ENCODE measurements at regions not wholly inside any gene's neighbourhood (a gene's known extent, or its start where the extent isn't known, plus 50 kb on each side); places are given as distances from the start of the nearest gene placed in this dataset.

DNA sequence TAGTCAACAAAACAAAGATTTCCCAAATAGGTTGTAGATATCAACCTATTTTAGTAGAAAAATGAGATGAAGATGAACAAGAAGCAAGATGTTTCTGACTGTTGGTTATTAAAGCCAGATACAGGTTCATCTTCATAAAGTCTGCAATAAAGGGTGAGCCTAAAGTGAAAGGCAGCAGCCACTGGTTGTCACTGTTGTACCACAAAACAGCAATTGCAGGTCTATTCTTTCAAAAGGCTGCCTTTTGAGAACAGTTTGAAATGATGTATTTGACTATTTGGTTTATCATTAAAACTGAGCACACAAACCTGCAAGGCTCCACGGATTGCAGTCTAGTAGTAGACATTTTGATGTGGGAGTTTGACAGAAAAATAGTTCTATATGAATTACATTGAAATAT, 543.4 kb downstream of the GBE1 start:
- intact Hi-C loops (cut with DNase I) = no loop called here
- TF ChIP-seq, protein P1, sequence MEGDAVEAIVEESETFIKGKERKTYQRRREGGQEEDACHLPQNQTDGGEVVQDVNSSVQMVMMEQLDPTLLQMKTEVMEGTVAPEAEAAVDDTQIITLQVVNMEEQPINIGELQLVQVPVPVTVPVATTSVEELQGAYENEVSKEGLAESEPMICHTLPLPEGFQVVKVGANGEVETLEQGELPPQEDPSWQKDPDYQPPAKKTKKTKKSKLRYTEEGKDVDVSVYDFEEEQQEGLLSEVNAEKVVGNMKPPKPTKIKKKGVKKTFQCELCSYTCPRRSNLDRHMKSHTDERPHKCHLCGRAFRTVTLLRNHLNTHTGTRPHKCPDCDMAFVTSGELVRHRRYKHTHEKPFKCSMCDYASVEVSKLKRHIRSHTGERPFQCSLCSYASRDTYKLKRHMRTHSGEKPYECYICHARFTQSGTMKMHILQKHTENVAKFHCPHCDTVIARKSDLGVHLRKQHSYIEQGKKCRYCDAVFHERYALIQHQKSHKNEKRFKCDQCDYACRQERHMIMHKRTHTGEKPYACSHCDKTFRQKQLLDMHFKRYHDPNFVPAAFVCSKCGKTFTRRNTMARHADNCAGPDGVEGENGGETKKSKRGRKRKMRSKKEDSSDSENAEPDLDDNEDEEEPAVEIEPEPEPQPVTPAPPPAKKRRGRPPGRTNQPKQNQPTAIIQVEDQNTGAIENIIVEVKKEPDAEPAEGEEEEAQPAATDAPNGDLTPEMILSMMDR (IDR thresholded peaks at IDR 0.05) = peak in 1 of 7 experiments; percentile 10
- no peak for TF ChIP-seq POLR2A (IDR thresholded peaks at IDR 0.05)
- DNase-seq (no peak), ATAC-seq (no peak)
- Histone ChIP-seq H3K9me3 (no peaks in the 10 kb centered on the region), H3K4me3 (no peak overlapping the region), H3K36me3 (replicated peaks in 1 of 2; ENCODE audit: insufficient read depth in 1 of 2, low read depth in 2 of 2) (no peaks in the 10 kb centered on the region), H3K4me1 (no peaks in the 10 kb centered on the region), H3K27ac (no peak overlapping the region), H3K27me3 (no peaks in the 10 kb centered on the region)
- 0 to 8% methylated on average over 1 of the region's 1 CpG for WGBS, 2 donors

DNA sequence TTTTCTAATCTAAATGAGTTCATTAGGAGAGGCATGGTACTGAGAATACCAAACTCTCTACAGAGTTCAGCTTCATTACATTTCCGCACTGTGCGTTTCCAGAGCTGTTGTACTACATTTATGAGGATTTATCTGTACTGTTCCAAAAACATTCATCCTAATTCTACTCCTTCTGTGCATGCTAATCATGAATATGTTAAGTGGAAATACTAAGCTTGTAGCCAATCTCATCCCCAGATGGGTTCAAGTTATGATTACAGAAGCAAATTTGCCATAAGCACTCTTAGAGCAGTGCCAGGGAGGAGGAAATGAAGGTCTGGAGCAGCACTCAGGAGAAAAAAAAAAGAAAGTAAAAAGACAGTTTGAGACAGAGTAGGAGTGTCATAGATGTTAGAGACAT, 544.3 kb downstream of the GBE1 start:
- Histone ChIP-seq H3K4me3 (no peak overlapping the region), H3K27me3 (no peaks in the 10 kb centered on the region), H3K4me1 (no peaks in the 10 kb centered on the region), H3K36me3 (replicated peaks in 1 of 2; ENCODE audit: insufficient read depth in 1 of 2, low read depth in 2 of 2) (no peaks in the 10 kb centered on the region), H3K27ac (no peak overlapping the region), H3K9me3 (no peaks in the 10 kb centered on the region)
- TF ChIP-seq, protein P1 (IDR thresholded peaks at IDR 0.05) = no peak
- no peak for TF ChIP-seq POLR2A (IDR thresholded peaks at IDR 0.05)
- DNase-seq (no peak), ATAC-seq (no peak)
- intact Hi-C loops (cut with DNase I) = no loop called here
- WGBS, 2 donors = 79 to 95% methylated on average over 2 of the region's 2 CpGs

DNA sequence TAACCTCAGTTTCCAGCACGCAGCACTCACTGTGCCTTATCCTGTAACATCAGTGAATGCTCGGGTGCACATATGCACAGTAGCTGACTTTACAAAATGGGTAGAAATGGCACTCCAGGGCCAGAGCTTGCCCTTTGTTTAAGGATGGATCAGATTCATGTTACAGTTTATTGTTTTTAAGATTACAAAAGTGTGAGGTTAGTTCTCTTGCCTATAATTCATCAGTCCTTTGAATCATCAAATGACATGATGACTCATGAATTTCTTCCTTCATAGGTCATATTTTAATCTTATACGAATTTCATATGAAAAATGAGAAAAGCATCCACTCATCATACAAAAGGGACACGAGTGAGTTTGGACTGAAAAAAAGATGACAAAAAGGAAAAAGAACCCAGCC, 545.3 kb downstream of the GBE1 start:
- ATAC-seq (no peak), DNase-seq (no peak)
- no peak overlapping the region for H3K4me3 ChIP-seq
- H3K36me3 ChIP-seq (replicated peaks in 1 of 2; ENCODE audit: insufficient read depth in 1 of 2, low read depth in 2 of 2) = no peaks in the 10 kb centered on the region
- no peak overlapping the region for H3K27ac ChIP-seq
- H3K9me3 ChIP-seq = no peaks in the 10 kb centered on the region
- no peaks in the 10 kb centered on the region for H3K27me3 ChIP-seq
- WGBS, 2 donors = 33 to 37% methylated on average over 4 of the region's 4 CpGs
- no peaks in the 10 kb centered on the region for H3K4me1 ChIP-seq
- TF ChIP-seq, protein P1 (IDR thresholded peaks at IDR 0.05) = no peak
- no peak for TF ChIP-seq POLR2A (IDR thresholded peaks at IDR 0.05)
- intact Hi-C loops (cut with DNase I) = no loop called here

DNA sequence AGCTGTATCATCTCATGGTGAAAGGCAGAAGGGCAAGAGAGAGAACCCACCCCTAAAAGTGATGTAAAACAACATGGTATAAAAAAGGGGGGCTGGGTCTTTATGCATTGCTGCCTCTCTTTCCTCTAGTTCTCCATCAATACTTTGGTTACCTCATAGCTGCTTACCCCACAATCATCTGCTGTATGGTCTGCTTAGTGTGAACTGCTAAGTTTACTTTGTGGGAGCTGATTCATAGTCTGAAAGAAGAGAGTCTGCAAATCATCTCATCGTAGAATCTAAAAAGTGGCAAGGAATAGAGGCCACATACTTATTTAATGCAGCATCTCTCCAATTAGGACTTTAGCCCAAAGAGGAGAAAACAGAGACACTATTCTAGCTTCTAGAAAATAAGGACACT, 546.8 kb downstream of the GBE1 start:
- intact Hi-C loops (cut with DNase I) = no loop called here
- WGBS, 2 donors = 58 to 65% methylated on average over 1 of the region's 1 CpG
- no peaks in the 10 kb centered on the region for H3K9me3 ChIP-seq
- no peak for DNase-seq
- no peak overlapping the region for H3K27ac ChIP-seq
- TF ChIP-seq, protein P1 (IDR thresholded peaks at IDR 0.05) = no peak
- TF ChIP-seq POLR2A (IDR thresholded peaks at IDR 0.05) = no peak
- H3K4me1 ChIP-seq = no peaks in the 10 kb centered on the region
- no peaks in the 10 kb centered on the region for H3K36me3 ChIP-seq (replicated peaks in 1 of 2; ENCODE audit: insufficient read depth in 1 of 2, low read depth in 2 of 2)
- no peaks in the 10 kb centered on the region for H3K27me3 ChIP-seq
- no peak for ATAC-seq
- H3K4me3 ChIP-seq = no peak overlapping the region

DNA sequence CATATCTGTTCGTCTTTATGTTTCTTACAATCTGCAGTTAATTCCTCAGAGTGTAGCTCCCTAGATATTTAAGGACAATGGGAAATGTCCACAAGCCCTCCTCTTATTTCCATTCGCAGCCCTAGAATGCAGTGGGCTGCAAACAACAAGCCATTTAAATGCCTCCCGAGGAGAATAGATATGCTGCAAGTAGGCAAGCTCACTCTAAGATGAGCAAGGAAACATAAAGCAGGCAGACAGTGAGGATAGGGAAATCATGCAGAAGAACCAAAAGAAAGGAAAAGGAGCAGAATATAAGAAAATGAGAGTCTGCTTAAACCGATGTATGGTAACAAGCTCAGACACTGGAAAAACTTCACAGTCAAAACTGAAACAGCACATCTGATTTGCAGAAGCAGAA, 561.9 kb downstream of the GBE1 start:
- no peaks in the 10 kb centered on the region for H3K4me1 ChIP-seq
- no peak for ATAC-seq
- no peak overlapping the region for H3K4me3 ChIP-seq
- intact Hi-C loops (cut with DNase I) = no loop called here
- 34 to 44% methylated on average over 4 of the region's 4 CpGs for WGBS, 2 donors
- no peaks in the 10 kb centered on the region for H3K36me3 ChIP-seq (replicated peaks in 1 of 2; ENCODE audit: insufficient read depth in 1 of 2, low read depth in 2 of 2)
- H3K27ac ChIP-seq = no peak overlapping the region
- H3K27me3 ChIP-seq = no peaks in the 10 kb centered on the region
- H3K9me3 ChIP-seq = no peaks in the 10 kb centered on the region
- TF ChIP-seq, protein P1 (IDR thresholded peaks at IDR 0.05) = no peak
- no peak for DNase-seq
